ENCODE measurements at regions not wholly inside any gene's neighbourhood (a gene's known extent, or its start where the extent isn't known, plus 50 kb on each side); places are given as distances from the start of the nearest gene placed in this dataset.

- H3K9me3 Mint-ChIP-seq = peaks cover 3 to 31% (median 13%) of the 10 kb centered on the region in 11 donors
- no peak overlapping the region for H3K27ac ChIP-seq (ENCODE audit: low read depth, low read length)
- no peaks in the 10 kb centered on the region for H3K36me3 ChIP-seq (ENCODE audit: control insufficient read depth in 2 of 3, insufficient read depth in 3 of 3, low read length in 3 of 3)
- H3K36me3 Mint-ChIP-seq = peaks cover 0 to 6% (median 0%) of the 10 kb centered on the region in 5 donors
- CTCF ChIA-PET = no interaction called here
- H3K9me3 ChIP-seq (ENCODE audit: control insufficient read depth in 2 of 3, low read length in 3 of 3) = no peaks in the 10 kb centered on the region
- H3K4me3 ChIP-seq (ENCODE audit: low read length) = no peak overlapping the region
- H3K4me1 Mint-ChIP-seq = no peaks in the 10 kb centered on the region
- H3K27me3 Mint-ChIP-seq = no peaks in the 10 kb centered on the region
- intact Hi-C loops (cut with micrococcal nuclease) = no loop called here
- ATAC-seq (no peak), DNase-seq (no peak)
- POLR2A ChIA-PET = no interaction called here
- H3K4me3 Mint-ChIP-seq = no peak overlapping the region
- no peaks in the 10 kb centered on the region for H3K27me3 ChIP-seq (ENCODE audit: control insufficient read depth in 2 of 2, insufficient read depth in 2 of 2, low read length in 2 of 2)
- no peak overlapping the region for H3K27ac Mint-ChIP-seq
- H3K4me1 ChIP-seq (ENCODE audit: control insufficient read depth in 2 of 2, insufficient read depth in 2 of 2, low read length in 2 of 2) = no peaks in the 10 kb centered on the region
Observed at GRCh38 chr12:61385771-61386170, 874.4 kb upstream of the USP15 start.

DNA sequence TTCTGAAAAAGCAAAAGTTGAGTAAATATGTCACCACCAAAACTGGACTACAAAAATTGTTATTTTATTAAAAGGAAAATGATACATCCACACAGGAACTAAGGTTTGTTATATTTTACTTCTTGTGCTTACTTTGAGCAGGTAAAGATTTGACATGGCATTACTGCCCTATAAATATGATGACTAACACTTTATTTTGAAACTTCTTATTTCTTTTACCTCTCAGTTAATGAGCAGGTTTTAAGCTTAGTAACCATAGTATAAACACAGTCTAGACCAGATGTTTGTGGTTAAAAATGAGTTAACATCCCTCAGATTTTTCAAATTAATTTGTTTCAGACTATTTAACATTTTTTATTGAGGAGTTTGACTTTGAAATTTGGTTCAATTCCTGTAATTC, 862.5 kb upstream of the USP15 start:
- POLR2A ChIA-PET = no interaction called here
- Histone ChIP-seq H3K9me3 (ENCODE audit: control insufficient read depth in 2 of 3, low read length in 3 of 3) (no peaks in the 10 kb centered on the region), H3K36me3 (ENCODE audit: control insufficient read depth in 2 of 3, insufficient read depth in 3 of 3, low read length in 3 of 3) (no peaks in the 10 kb centered on the region), H3K27ac (ENCODE audit: low read depth, low read length) (no peak overlapping the region), H3K4me3 (ENCODE audit: low read length) (no peak overlapping the region), H3K27me3 (ENCODE audit: control insufficient read depth in 2 of 2, insufficient read depth in 2 of 2, low read length in 2 of 2) (no peaks in the 10 kb centered on the region), H3K4me1 (ENCODE audit: control insufficient read depth in 2 of 2, insufficient read depth in 2 of 2, low read length in 2 of 2) (no peaks in the 10 kb centered on the region)
- Mint-ChIP-seq H3K36me3 (no peaks in the 10 kb centered on the region), H3K27ac (no peak overlapping the region), H3K27me3 (no peaks in the 10 kb centered on the region), H3K9me3 (peaks cover 0 to 7% (median 3%) of the 10 kb centered on the region in 11 donors), H3K4me3 (no peak overlapping the region), H3K4me1 (no peaks in the 10 kb centered on the region)
- intact Hi-C loops (cut with micrococcal nuclease) = no loop called here
- CTCF ChIA-PET = no interaction called here
- DNase-seq (no peak), ATAC-seq (no peak)

- POLR2A ChIA-PET = no interaction called here
- ATAC-seq = no peak
- no peak for DNase-seq
- Mint-ChIP-seq H3K27ac (no peak overlapping the region), H3K9me3 (peaks cover 0 to 10% (median 3%) of the 10 kb centered on the region in 11 donors), H3K4me1 (no peaks in the 10 kb centered on the region), H3K36me3 (no peaks in the 10 kb centered on the region), H3K27me3 (no peaks in the 10 kb centered on the region), H3K4me3 (no peak overlapping the region)
- CTCF ChIA-PET = no interaction called here
- intact Hi-C loops (cut with micrococcal nuclease) = no loop called here
- H3K27me3 ChIP-seq (ENCODE audit: control insufficient read depth in 2 of 2, insufficient read depth in 2 of 2, low read length in 2 of 2) = no peaks in the 10 kb centered on the region
- H3K4me3 ChIP-seq (ENCODE audit: low read length) = no peak overlapping the region
- H3K36me3 ChIP-seq (ENCODE audit: control insufficient read depth in 2 of 3, insufficient read depth in 3 of 3, low read length in 3 of 3) = no peaks in the 10 kb centered on the region
- no peaks in the 10 kb centered on the region for H3K9me3 ChIP-seq (ENCODE audit: control insufficient read depth in 2 of 3, low read length in 3 of 3)
- no peaks in the 10 kb centered on the region for H3K4me1 ChIP-seq (ENCODE audit: control insufficient read depth in 2 of 2, insufficient read depth in 2 of 2, low read length in 2 of 2)
- H3K27ac ChIP-seq (ENCODE audit: low read depth, low read length) = no peak overlapping the region
Observed at GRCh38 chr12:61412201-61412600, 848.0 kb upstream of the USP15 start.

GRCh38 chr12:61414470-61414869, 845.7 kb upstream of the USP15 start:
- Histone ChIP-seq H3K4me1 (ENCODE audit: control insufficient read depth in 2 of 2, insufficient read depth in 2 of 2, low read length in 2 of 2) (no peaks in the 10 kb centered on the region), H3K4me3 (ENCODE audit: low read length) (no peak overlapping the region), H3K27ac (ENCODE audit: low read depth, low read length) (no peak overlapping the region), H3K27me3 (ENCODE audit: control insufficient read depth in 2 of 2, insufficient read depth in 2 of 2, low read length in 2 of 2) (no peaks in the 10 kb centered on the region), H3K36me3 (ENCODE audit: control insufficient read depth in 2 of 3, insufficient read depth in 3 of 3, low read length in 3 of 3) (no peaks in the 10 kb centered on the region), H3K9me3 (ENCODE audit: control insufficient read depth in 2 of 3, low read length in 3 of 3) (no peaks in the 10 kb centered on the region)
- ATAC-seq (no peak), DNase-seq (no peak)
- H3K27me3 Mint-ChIP-seq = no peaks in the 10 kb centered on the region
- H3K9me3 Mint-ChIP-seq = peaks cover 0 to 7% (median 1%) of the 10 kb centered on the region in 11 donors
- no peaks in the 10 kb centered on the region for H3K4me1 Mint-ChIP-seq
- POLR2A ChIA-PET = no interaction called here
- intact Hi-C loops (cut with micrococcal nuclease) = no loop called here
- no peak overlapping the region for H3K4me3 Mint-ChIP-seq
- CTCF ChIA-PET = no interaction called here
- no peaks in the 10 kb centered on the region for H3K36me3 Mint-ChIP-seq
- no peak overlapping the region for H3K27ac Mint-ChIP-seq

DNA sequence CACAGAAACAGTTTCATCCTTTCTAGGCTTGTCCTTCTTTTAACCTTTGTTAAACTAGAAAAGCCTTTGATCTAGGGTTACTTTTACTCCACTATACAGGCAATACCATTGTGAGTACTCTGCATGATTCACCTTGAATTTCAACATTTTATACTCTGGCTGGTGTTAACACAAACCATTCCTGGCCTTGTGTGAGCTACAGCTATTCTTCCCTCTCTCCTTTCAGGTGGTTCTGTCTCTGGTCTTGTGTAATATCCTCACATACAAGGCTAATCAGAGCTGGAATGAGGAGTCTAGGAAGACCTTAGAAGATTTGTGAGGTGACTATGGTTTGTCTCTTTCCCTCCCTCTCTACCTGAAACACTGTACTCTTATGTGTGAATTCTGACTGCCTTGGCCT, 837.4 kb upstream of the USP15 start:
- peaks cover 0 to 15% (median 7%) of the 10 kb centered on the region in 11 donors for H3K9me3 Mint-ChIP-seq
- H3K27ac ChIP-seq (ENCODE audit: low read depth, low read length) = no peak overlapping the region
- H3K36me3 ChIP-seq (ENCODE audit: control insufficient read depth in 2 of 3, insufficient read depth in 3 of 3, low read length in 3 of 3) = no peaks in the 10 kb centered on the region
- no peaks in the 10 kb centered on the region for H3K36me3 Mint-ChIP-seq
- intact Hi-C loops (cut with micrococcal nuclease) = no loop called here
- no peak overlapping the region for H3K4me3 ChIP-seq (ENCODE audit: low read length)
- H3K27me3 Mint-ChIP-seq = peaks cover 0 to under 1% (median 0%) of the 10 kb centered on the region in 5 donors
- H3K4me1 Mint-ChIP-seq = no peaks in the 10 kb centered on the region
- H3K9me3 ChIP-seq (ENCODE audit: control insufficient read depth in 2 of 3, low read length in 3 of 3) = no peaks in the 10 kb centered on the region
- ChIA-PET POLR2A (no interaction called here), CTCF (no interaction called here)
- no peak overlapping the region for H3K27ac Mint-ChIP-seq
- H3K4me3 Mint-ChIP-seq = no peak overlapping the region
- DNase-seq (no peak), ATAC-seq (no peak)
- H3K27me3 ChIP-seq (ENCODE audit: control insufficient read depth in 2 of 2, insufficient read depth in 2 of 2, low read length in 2 of 2) = no peaks in the 10 kb centered on the region
- H3K4me1 ChIP-seq (ENCODE audit: control insufficient read depth in 2 of 2, insufficient read depth in 2 of 2, low read length in 2 of 2) = no peaks in the 10 kb centered on the region

- ATAC-seq = no peak
- Histone ChIP-seq H3K36me3 (ENCODE audit: control insufficient read depth in 2 of 3, insufficient read depth in 3 of 3, low read length in 3 of 3) (no peaks in the 10 kb centered on the region), H3K4me1 (ENCODE audit: control insufficient read depth in 2 of 2, insufficient read depth in 2 of 2, low read length in 2 of 2) (no peaks in the 10 kb centered on the region), H3K27me3 (ENCODE audit: control insufficient read depth in 2 of 2, insufficient read depth in 2 of 2, low read length in 2 of 2) (no peaks in the 10 kb centered on the region), H3K9me3 (ENCODE audit: control insufficient read depth in 2 of 3, low read length in 3 of 3) (no peaks in the 10 kb centered on the region), H3K27ac (ENCODE audit: low read depth, low read length) (no peak overlapping the region), H3K4me3 (ENCODE audit: low read length) (no peak overlapping the region)
- Mint-ChIP-seq H3K9me3 (peaks cover 0 to 9% (median 2%) of the 10 kb centered on the region in 11 donors), H3K27ac (no peak overlapping the region), H3K4me3 (no peak overlapping the region), H3K27me3 (peaks cover 0 to 7% (median 0%) of the 10 kb centered on the region in 5 donors), H3K4me1 (no peaks in the 10 kb centered on the region), H3K36me3 (no peaks in the 10 kb centered on the region)
- POLR2A ChIA-PET = no interaction called here
- DNase-seq = no peak
- CTCF ChIA-PET = interaction anchor here (0.6 kb wide), 1 partner anchor 1665 kb away, joined by 3 read pairs; no protein-coding TSS in a partner anchor
- intact Hi-C loops (cut with micrococcal nuclease) = no loop called here
Observed at GRCh38 chr12:61452076-61452475, 808.1 kb upstream of the USP15 start.

GRCh38 chr12:61487728-61488127, 772.5 kb upstream of the USP15 start:
- Histone ChIP-seq H3K4me3 (ENCODE audit: low read length) (no peak overlapping the region), H3K4me1 (ENCODE audit: control insufficient read depth in 2 of 2, insufficient read depth in 2 of 2, low read length in 2 of 2) (no peaks in the 10 kb centered on the region), H3K27me3 (ENCODE audit: control insufficient read depth in 2 of 2, insufficient read depth in 2 of 2, low read length in 2 of 2) (no peaks in the 10 kb centered on the region), H3K36me3 (ENCODE audit: control insufficient read depth in 2 of 3, insufficient read depth in 3 of 3, low read length in 3 of 3) (no peaks in the 10 kb centered on the region), H3K9me3 (ENCODE audit: control insufficient read depth in 2 of 3, low read length in 3 of 3) (no peaks in the 10 kb centered on the region), H3K27ac (ENCODE audit: low read depth, low read length) (no peak overlapping the region)
- Mint-ChIP-seq H3K36me3 (no peaks in the 10 kb centered on the region), H3K4me1 (no peaks in the 10 kb centered on the region), H3K27me3 (no peaks in the 10 kb centered on the region), H3K4me3 (no peak overlapping the region), H3K9me3 (peaks cover 0 to 14% (median 2%) of the 10 kb centered on the region in 11 donors), H3K27ac (no peak overlapping the region)
- intact Hi-C loops (cut with micrococcal nuclease) = loop anchor here in 1 of 2 donors (5.0 kb wide), 1 partner anchor 705 kb away; a partner anchor contains a TSS
- ATAC-seq = no peak
- CTCF ChIA-PET = no interaction called here
- no peak for DNase-seq
- POLR2A ChIA-PET = no interaction called here

All from naive thymus-derived CD4-positive, alpha-beta T cell (primary cell).